Cardiac muscle cell (in vitro differentiated cells and primary cell): ENCODE measurements at regions not wholly inside any gene's neighbourhood (a gene's known extent, or its start where the extent isn't known, plus 50 kb on each side); places are given as distances from the start of the nearest gene placed in this dataset.
"Not testable (repeated sequence)": the region's sequence is repeated elsewhere in the genome, so short reads cannot be mapped to it uniquely, and the experiment has no call there.

Experiments
- DNase-seq, 2 donors: peaks; one replicate each; pipeline versions ENCODE4 v3.0.0 to v3.0.0-alpha.2; 2010 to 2017; ENCODE audit warnings: low read depth in 1 of 2, low spot score in 1 of 2
- H3K27ac ChIP-seq: fragments of 200-600 bp; sonication (generic); 2 replicates; pipeline ENCODE4 v1.5.1; 2016
- H3K27me3 ChIP-seq: fragments of 200-600 bp; sonication (generic); 2 replicates; pipeline ENCODE4 v1.6.0; 2016; ENCODE audit warnings: control low read depth
- H3K36me3 ChIP-seq: fragments of 200-600 bp; sonication (generic); 2 replicates; pipeline ENCODE4 v1.5.1; 2016; ENCODE audit warnings: control low read depth
- H3K4me1 ChIP-seq: fragments of 200-600 bp; sonication (generic); 2 replicates; pipeline ENCODE4 v1.8.1; 2017; ENCODE audit warnings: low read depth, mild to moderate bottlenecking, mixed run types
- H3K4me3 ChIP-seq: fragments of 200-600 bp; sonication (generic); 2 replicates; pipeline ENCODE4 v1.5.1; 2016; ENCODE audit warnings: mild to moderate bottlenecking
- H3K9me3 ChIP-seq: fragments of 200-600 bp; sonication (generic); 2 replicates; pipeline ENCODE4 v1.5.1; 2017; ENCODE audit warnings: low read depth, mild to moderate bottlenecking, control low read depth
- TF ChIP-seq, protein P1 (sequence below): IDR thresholded peaks from 2 replicates; pipeline ENCODE4 v1.5.1; 2012; ENCODE audit warnings: low read depth, mild to moderate bottlenecking, low read length

DNA sequence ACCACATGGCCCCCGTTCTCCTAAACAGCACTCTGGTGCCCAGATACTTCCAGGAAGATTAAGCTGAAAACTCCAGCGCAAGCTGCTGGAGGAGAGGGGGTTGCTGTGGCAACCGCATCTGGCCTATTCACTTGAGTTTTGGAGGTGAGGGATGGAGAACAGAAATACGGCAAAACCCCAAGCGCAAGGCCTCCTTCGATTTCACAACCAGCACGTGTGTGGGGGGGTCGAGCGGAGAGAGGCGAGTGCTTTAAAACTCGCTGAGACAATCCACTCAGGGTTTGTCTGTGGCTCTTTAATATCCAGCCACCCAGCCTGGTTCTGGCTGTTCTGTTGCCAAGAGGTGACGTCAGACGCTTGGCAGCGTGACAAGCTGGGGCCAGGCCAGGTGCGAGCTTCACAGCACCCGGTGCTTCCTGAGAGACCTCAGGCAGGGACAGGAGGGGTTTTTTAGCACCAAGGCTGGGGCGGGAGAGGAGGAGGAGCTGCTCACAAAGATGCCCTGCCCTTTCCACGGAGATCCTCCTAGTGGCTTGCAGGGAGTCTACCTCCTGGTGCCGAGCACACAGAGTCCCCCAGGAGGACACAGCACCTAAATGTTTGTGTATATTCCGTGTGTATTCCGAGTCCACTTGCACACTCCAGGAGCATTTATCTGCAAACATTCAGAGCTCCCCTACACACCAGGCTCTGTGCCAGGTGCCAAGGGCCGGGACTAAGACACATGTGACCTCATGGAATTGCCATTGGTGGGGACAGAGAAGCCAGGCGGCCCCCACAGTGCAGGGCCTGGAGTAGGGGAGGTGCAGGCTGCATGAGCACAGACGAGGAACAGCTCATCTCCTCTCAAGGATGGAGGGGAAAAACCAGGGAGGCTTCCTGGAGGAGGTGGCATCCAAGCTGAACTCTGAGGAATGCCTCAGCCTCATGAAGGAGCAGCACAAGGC is 194.6 kb downstream of the OLFM1 start:
- Histone ChIP-seq H3K36me3 (no peaks in the 10 kb centered on the region), H3K27me3 (no peaks in the 10 kb centered on the region), H3K9me3 (no peaks in the 10 kb centered on the region), H3K4me3 (no peak overlapping the region), H3K27ac (no peak overlapping the region), H3K4me1 (no peaks in the 10 kb centered on the region)
- TF ChIP-seq, protein P1, sequence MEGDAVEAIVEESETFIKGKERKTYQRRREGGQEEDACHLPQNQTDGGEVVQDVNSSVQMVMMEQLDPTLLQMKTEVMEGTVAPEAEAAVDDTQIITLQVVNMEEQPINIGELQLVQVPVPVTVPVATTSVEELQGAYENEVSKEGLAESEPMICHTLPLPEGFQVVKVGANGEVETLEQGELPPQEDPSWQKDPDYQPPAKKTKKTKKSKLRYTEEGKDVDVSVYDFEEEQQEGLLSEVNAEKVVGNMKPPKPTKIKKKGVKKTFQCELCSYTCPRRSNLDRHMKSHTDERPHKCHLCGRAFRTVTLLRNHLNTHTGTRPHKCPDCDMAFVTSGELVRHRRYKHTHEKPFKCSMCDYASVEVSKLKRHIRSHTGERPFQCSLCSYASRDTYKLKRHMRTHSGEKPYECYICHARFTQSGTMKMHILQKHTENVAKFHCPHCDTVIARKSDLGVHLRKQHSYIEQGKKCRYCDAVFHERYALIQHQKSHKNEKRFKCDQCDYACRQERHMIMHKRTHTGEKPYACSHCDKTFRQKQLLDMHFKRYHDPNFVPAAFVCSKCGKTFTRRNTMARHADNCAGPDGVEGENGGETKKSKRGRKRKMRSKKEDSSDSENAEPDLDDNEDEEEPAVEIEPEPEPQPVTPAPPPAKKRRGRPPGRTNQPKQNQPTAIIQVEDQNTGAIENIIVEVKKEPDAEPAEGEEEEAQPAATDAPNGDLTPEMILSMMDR: no peak
- DNase-seq: peak; percentile 17 to 37

DNA sequence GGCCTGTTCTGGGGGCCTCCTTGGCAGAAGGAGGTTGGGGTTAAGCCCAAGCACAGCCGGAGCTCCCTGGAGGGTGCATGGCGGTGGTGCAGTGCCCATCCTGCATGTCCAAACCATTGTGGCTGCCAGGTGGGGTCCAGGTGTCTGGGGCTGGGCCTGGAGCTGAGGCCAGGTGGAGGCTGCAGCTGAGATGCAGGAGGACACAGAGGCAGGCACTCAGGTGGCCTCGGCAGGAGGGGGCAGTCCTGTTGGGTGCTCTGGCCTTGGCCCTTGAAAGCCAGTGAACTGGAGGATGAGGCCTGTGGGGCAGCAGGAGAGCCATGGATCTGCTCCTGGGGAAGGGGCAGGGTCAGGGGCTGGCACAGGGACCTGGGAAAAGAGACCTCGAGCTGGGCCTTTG is 195.3 kb downstream of the OLFM1 start:
- H3K27me3 ChIP-seq: no peaks in the 10 kb centered on the region
- H3K9me3 ChIP-seq: no peaks in the 10 kb centered on the region
- no peak for DNase-seq
- H3K27ac ChIP-seq: no peak overlapping the region
- no peaks in the 10 kb centered on the region for H3K4me1 ChIP-seq
- TF ChIP-seq, protein P1: no peak
- no peak overlapping the region for H3K4me3 ChIP-seq
- no peaks in the 10 kb centered on the region for H3K36me3 ChIP-seq

DNA sequence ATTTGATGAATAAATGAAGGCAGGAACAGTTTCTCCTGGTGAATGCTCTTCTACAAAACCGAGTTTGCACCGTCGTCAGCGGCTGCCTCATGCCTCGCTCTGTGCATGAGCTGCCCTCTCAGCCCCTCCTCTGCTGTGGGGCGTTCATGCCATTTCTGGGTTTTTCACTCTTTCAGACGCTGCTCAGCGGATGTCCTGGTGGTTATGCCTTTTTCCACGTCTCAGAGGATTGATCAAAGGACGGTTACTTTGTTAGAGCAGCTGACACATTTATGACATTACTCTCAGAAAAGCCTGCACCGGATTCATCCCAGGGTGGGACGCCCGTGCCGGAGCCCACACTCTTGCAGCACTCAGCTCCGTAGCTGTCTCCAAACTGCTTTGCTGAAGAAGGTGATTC is 195.9 kb upstream of the PPP1R26 start:
- TF ChIP-seq, protein P1: no peak
- no peak overlapping the region for H3K27ac ChIP-seq
- H3K36me3 ChIP-seq: no peaks in the 10 kb centered on the region
- H3K27me3 ChIP-seq: no peaks in the 10 kb centered on the region
- no peak for DNase-seq
- no peaks in the 10 kb centered on the region for H3K9me3 ChIP-seq
- H3K4me3 ChIP-seq: no peak overlapping the region
- no peaks in the 10 kb centered on the region for H3K4me1 ChIP-seq

DNA sequence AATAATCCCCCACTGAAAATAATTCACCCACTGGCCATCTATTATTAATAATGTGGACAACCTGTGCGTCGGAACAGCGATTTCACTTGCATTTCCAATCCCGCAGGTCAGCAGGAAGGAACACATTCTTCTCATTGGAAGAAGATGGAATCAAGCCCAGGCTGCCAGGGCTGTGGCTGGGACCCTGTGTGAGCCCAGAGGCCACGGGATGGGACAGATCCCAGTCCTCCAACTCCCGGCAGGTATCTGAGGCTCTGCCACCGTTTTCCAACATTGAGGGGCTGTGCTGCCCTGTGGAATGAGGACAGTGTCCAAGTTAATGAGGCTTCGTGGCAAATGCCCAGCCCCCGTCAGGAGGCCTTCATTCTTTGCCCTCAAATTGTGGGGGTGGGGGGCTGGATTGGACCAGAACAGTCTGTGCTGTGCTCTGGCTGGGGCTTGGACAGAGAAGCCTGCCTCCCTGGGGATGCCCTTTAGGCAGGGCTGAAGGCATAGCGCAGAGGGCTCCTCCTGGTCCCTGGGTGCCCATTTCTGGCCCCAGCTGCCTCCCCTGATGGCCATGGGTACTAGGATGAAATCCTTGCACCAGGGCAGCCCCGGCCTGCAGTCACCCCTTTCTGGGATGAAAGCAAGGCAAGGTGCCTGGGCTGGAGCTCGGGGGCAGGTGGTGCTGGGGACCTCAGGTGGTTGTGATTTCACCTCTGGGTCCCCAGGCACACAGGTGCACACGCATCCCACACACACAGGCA is 195.0 kb upstream of the PPP1R26 start:
- no peaks in the 10 kb centered on the region for H3K27me3 ChIP-seq
- TF ChIP-seq, protein P1: no peak
- no peak overlapping the region for H3K27ac ChIP-seq
- no peak for DNase-seq
- H3K4me3 ChIP-seq: no peak overlapping the region
- H3K9me3 ChIP-seq: no peaks in the 10 kb centered on the region
- H3K4me1 ChIP-seq: no peaks in the 10 kb centered on the region
- no peaks in the 10 kb centered on the region for H3K36me3 ChIP-seq

DNA sequence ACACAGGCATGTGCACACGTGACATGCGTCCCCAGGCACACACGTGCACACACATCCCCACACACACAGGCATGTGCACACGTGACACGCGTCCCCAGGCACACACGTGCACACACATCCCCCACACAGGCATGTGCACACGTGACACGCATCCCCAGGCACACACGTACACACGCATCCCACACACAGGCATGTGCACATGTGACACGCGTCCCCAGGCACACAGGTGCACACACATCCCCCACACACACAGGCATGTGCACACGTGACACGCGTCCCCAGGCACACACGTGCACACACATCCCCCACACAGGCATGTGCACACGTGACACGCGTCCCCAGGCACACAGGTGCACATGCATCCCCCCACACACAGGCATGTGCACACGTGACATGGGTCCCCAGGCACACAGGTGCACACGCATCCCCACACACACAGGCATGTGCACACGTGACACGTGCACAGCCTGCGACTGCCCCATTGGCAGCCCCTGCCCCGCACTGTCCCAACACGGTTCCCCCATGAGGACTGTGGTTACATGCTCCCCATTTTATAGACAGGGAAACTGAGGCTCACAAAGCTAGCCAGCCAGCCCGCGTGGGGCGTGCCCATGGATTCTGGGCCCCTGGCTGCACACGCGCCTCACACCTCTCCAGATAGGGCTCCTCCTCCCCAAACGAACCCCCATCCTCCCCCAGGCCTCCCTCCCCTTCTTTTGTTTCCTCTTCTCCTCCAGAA is 193.2 kb upstream of the PPP1R26 start:
- H3K9me3 ChIP-seq, H3K27ac ChIP-seq, H3K4me1 ChIP-seq, H3K27me3 ChIP-seq, H3K36me3 ChIP-seq, DNase-seq, H3K4me3 ChIP-seq: not testable (repeated sequence)
